ENCODE measurements at regions not wholly inside any gene's neighbourhood (a gene's known extent, or its start where the extent isn't known, plus 50 kb on each side); places are given as distances from the start of the nearest gene placed in this dataset.

GRCh38 chr2:30310371-30310770 lies 79.0 kb downstream of the LBH start:
- no peaks in the 10 kb centered on the region for H3K36me3 ChIP-seq (ENCODE audit: control insufficient read depth in 2 of 2, insufficient read depth in 2 of 2, low read length in 2 of 2)
- no peak overlapping the region for H3K9ac ChIP-seq (ENCODE audit: low read depth in 1 of 2, low read length in 2 of 2)
- no peaks in the 10 kb centered on the region for H3K4me1 ChIP-seq (ENCODE audit: control insufficient read depth in 2 of 2, insufficient read depth in 2 of 2, low read length in 2 of 2)
- no peak overlapping the region for H3K27ac ChIP-seq (ENCODE audit: low read depth in 2 of 2, low read length in 2 of 2)
- no peak overlapping the region for H3K4me3 ChIP-seq (ENCODE audit: low read length in 2 of 2)
- H3K27me3 ChIP-seq (ENCODE audit: control insufficient read depth in 2 of 2, insufficient read depth in 2 of 2, low read length in 2 of 2): no peaks in the 10 kb centered on the region
- no peaks in the 10 kb centered on the region for H3K9me3 ChIP-seq (ENCODE audit: control insufficient read depth in 2 of 2, low read length in 2 of 2)

GRCh38 chr2:30310955-30311354 lies 79.6 kb downstream of the LBH start:
- no peaks in the 10 kb centered on the region for H3K27me3 ChIP-seq (ENCODE audit: control insufficient read depth in 2 of 2, insufficient read depth in 2 of 2, low read length in 2 of 2)
- H3K27ac ChIP-seq (ENCODE audit: low read depth in 2 of 2, low read length in 2 of 2): no peak overlapping the region
- no peaks in the 10 kb centered on the region for H3K4me1 ChIP-seq (ENCODE audit: control insufficient read depth in 2 of 2, insufficient read depth in 2 of 2, low read length in 2 of 2)
- no peak overlapping the region for H3K4me3 ChIP-seq (ENCODE audit: low read length in 2 of 2)
- no peaks in the 10 kb centered on the region for H3K36me3 ChIP-seq (ENCODE audit: control insufficient read depth in 2 of 2, insufficient read depth in 2 of 2, low read length in 2 of 2)
- H3K9me3 ChIP-seq (ENCODE audit: control insufficient read depth in 2 of 2, low read length in 2 of 2): no peaks in the 10 kb centered on the region
- H3K9ac ChIP-seq (ENCODE audit: low read depth in 1 of 2, low read length in 2 of 2): no peak overlapping the region

GRCh38 chr2:30311711-30312110 lies 80.4 kb downstream of the LBH start:
- H3K9ac ChIP-seq (ENCODE audit: low read depth in 1 of 2, low read length in 2 of 2): no peak overlapping the region
- H3K4me1 ChIP-seq (ENCODE audit: control insufficient read depth in 2 of 2, insufficient read depth in 2 of 2, low read length in 2 of 2): no peaks in the 10 kb centered on the region
- no peak overlapping the region for H3K4me3 ChIP-seq (ENCODE audit: low read length in 2 of 2)
- H3K36me3 ChIP-seq (ENCODE audit: control insufficient read depth in 2 of 2, insufficient read depth in 2 of 2, low read length in 2 of 2): no peaks in the 10 kb centered on the region
- no peaks in the 10 kb centered on the region for H3K27me3 ChIP-seq (ENCODE audit: control insufficient read depth in 2 of 2, insufficient read depth in 2 of 2, low read length in 2 of 2)
- H3K27ac ChIP-seq (ENCODE audit: low read depth in 2 of 2, low read length in 2 of 2): no peak overlapping the region
- no peaks in the 10 kb centered on the region for H3K9me3 ChIP-seq (ENCODE audit: control insufficient read depth in 2 of 2, low read length in 2 of 2)

- no peaks in the 10 kb centered on the region for H3K4me1 ChIP-seq (ENCODE audit: control insufficient read depth in 2 of 2, insufficient read depth in 2 of 2, low read length in 2 of 2)
- H3K9me3 ChIP-seq (ENCODE audit: control insufficient read depth in 2 of 2, low read length in 2 of 2): no peaks in the 10 kb centered on the region
- no peaks in the 10 kb centered on the region for H3K36me3 ChIP-seq (ENCODE audit: control insufficient read depth in 2 of 2, insufficient read depth in 2 of 2, low read length in 2 of 2)
- H3K27me3 ChIP-seq (ENCODE audit: control insufficient read depth in 2 of 2, insufficient read depth in 2 of 2, low read length in 2 of 2): no peaks in the 10 kb centered on the region
- H3K4me3 ChIP-seq (ENCODE audit: low read length in 2 of 2): no peak overlapping the region
- H3K27ac ChIP-seq (ENCODE audit: low read depth in 2 of 2, low read length in 2 of 2): no peak overlapping the region
- no peak overlapping the region for H3K9ac ChIP-seq (ENCODE audit: low read depth in 1 of 2, low read length in 2 of 2)
Measured at GRCh38 chr2:30312916-30313315, 81.6 kb downstream of the LBH start.

GRCh38 chr2:30314981-30315380 lies 83.6 kb downstream of the LBH start:
- Histone ChIP-seq H3K9me3 (ENCODE audit: control insufficient read depth in 2 of 2, low read length in 2 of 2) (no peaks in the 10 kb centered on the region), H3K36me3 (ENCODE audit: control insufficient read depth in 2 of 2, insufficient read depth in 2 of 2, low read length in 2 of 2) (no peaks in the 10 kb centered on the region), H3K27ac (ENCODE audit: low read depth in 2 of 2, low read length in 2 of 2) (no peak overlapping the region), H3K9ac (ENCODE audit: low read depth in 1 of 2, low read length in 2 of 2) (no peak overlapping the region), H3K4me3 (ENCODE audit: low read length in 2 of 2) (no peak overlapping the region), H3K27me3 (ENCODE audit: control insufficient read depth in 2 of 2, insufficient read depth in 2 of 2, low read length in 2 of 2) (no peaks in the 10 kb centered on the region), H3K4me1 (ENCODE audit: control insufficient read depth in 2 of 2, insufficient read depth in 2 of 2, low read length in 2 of 2) (no peaks in the 10 kb centered on the region)

GRCh38 chr2:30315391-30316063 lies 84.2 kb downstream of the LBH start:
- Histone ChIP-seq H3K4me1 (ENCODE audit: control insufficient read depth in 2 of 2, insufficient read depth in 2 of 2, low read length in 2 of 2) (no peaks in the 10 kb centered on the region), H3K9me3 (ENCODE audit: control insufficient read depth in 2 of 2, low read length in 2 of 2) (no peaks in the 10 kb centered on the region), H3K27ac (ENCODE audit: low read depth in 2 of 2, low read length in 2 of 2) (no peak overlapping the region), H3K9ac (ENCODE audit: low read depth in 1 of 2, low read length in 2 of 2) (no peak overlapping the region), H3K27me3 (ENCODE audit: control insufficient read depth in 2 of 2, insufficient read depth in 2 of 2, low read length in 2 of 2) (no peaks in the 10 kb centered on the region), H3K4me3 (ENCODE audit: low read length in 2 of 2) (no peak overlapping the region), H3K36me3 (ENCODE audit: control insufficient read depth in 2 of 2, insufficient read depth in 2 of 2, low read length in 2 of 2) (no peaks in the 10 kb centered on the region)

GRCh38 chr2:30316408-30316807 lies 85.1 kb downstream of the LBH start:
- Histone ChIP-seq H3K27me3 (ENCODE audit: control insufficient read depth in 2 of 2, insufficient read depth in 2 of 2, low read length in 2 of 2) (no peaks in the 10 kb centered on the region), H3K4me3 (ENCODE audit: low read length in 2 of 2) (no peak overlapping the region), H3K9ac (ENCODE audit: low read depth in 1 of 2, low read length in 2 of 2) (no peak overlapping the region)

GRCh38 chr2:30318987-30319782 lies 87.9 kb downstream of the LBH start:
- Histone ChIP-seq H3K27me3 (ENCODE audit: control insufficient read depth in 2 of 2, insufficient read depth in 2 of 2, low read length in 2 of 2) (peaks cover 0 to under 1% of the 10 kb centered on the region in 2 donors), H3K9ac (ENCODE audit: low read depth in 1 of 2, low read length in 2 of 2) (no peak overlapping the region), H3K36me3 (ENCODE audit: control insufficient read depth in 2 of 2, insufficient read depth in 2 of 2, low read length in 2 of 2) (no peaks in the 10 kb centered on the region), H3K4me3 (ENCODE audit: low read length in 2 of 2) (no peak overlapping the region), H3K27ac (ENCODE audit: low read depth in 2 of 2, low read length in 2 of 2) (no peak overlapping the region), H3K9me3 (ENCODE audit: control insufficient read depth in 2 of 2, low read length in 2 of 2) (no peaks in the 10 kb centered on the region), H3K4me1 (ENCODE audit: control insufficient read depth in 2 of 2, insufficient read depth in 2 of 2, low read length in 2 of 2) (no peaks in the 10 kb centered on the region)

More at GRCh38 chr2:30316408-30316807, 85.1 kb downstream of the LBH start:
- no peaks in the 10 kb centered on the region for H3K4me1 ChIP-seq (ENCODE audit: control insufficient read depth in 2 of 2, insufficient read depth in 2 of 2, low read length in 2 of 2)
- no peaks in the 10 kb centered on the region for H3K36me3 ChIP-seq (ENCODE audit: control insufficient read depth in 2 of 2, insufficient read depth in 2 of 2, low read length in 2 of 2)
- H3K27ac ChIP-seq (ENCODE audit: low read depth in 2 of 2, low read length in 2 of 2): no peak overlapping the region
- no peaks in the 10 kb centered on the region for H3K9me3 ChIP-seq (ENCODE audit: control insufficient read depth in 2 of 2, low read length in 2 of 2)

GRCh38 chr2:30321466-30321865 lies 90.1 kb downstream of the LBH start:
- H3K27me3 ChIP-seq (ENCODE audit: control insufficient read depth in 2 of 2, insufficient read depth in 2 of 2, low read length in 2 of 2): peaks cover 0 to 2% of the 10 kb centered on the region in 2 donors
- H3K4me3 ChIP-seq (ENCODE audit: low read length in 2 of 2): no peak overlapping the region
- H3K27ac ChIP-seq (ENCODE audit: low read depth in 2 of 2, low read length in 2 of 2): no peak overlapping the region
- no peaks in the 10 kb centered on the region for H3K9me3 ChIP-seq (ENCODE audit: control insufficient read depth in 2 of 2, low read length in 2 of 2)
- H3K36me3 ChIP-seq (ENCODE audit: control insufficient read depth in 2 of 2, insufficient read depth in 2 of 2, low read length in 2 of 2): no peaks in the 10 kb centered on the region
- H3K9ac ChIP-seq (ENCODE audit: low read depth in 1 of 2, low read length in 2 of 2): no peak overlapping the region
- H3K4me1 ChIP-seq (ENCODE audit: control insufficient read depth in 2 of 2, insufficient read depth in 2 of 2, low read length in 2 of 2): no peaks in the 10 kb centered on the region

GRCh38 chr2:30323499-30323898 lies 92.2 kb downstream of the LBH start:
- H3K4me1 ChIP-seq (ENCODE audit: control insufficient read depth in 2 of 2, insufficient read depth in 2 of 2, low read length in 2 of 2): no peaks in the 10 kb centered on the region
- H3K4me3 ChIP-seq (ENCODE audit: low read length in 2 of 2): no peak overlapping the region
- no peaks in the 10 kb centered on the region for H3K36me3 ChIP-seq (ENCODE audit: control insufficient read depth in 2 of 2, insufficient read depth in 2 of 2, low read length in 2 of 2)
- no peak overlapping the region for H3K9ac ChIP-seq (ENCODE audit: low read depth in 1 of 2, low read length in 2 of 2)
- no peak overlapping the region for H3K27ac ChIP-seq (ENCODE audit: low read depth in 2 of 2, low read length in 2 of 2)
- no peaks in the 10 kb centered on the region for H3K9me3 ChIP-seq (ENCODE audit: control insufficient read depth in 2 of 2, low read length in 2 of 2)
- peaks cover 0 to 2% of the 10 kb centered on the region in 2 donors for H3K27me3 ChIP-seq (ENCODE audit: control insufficient read depth in 2 of 2, insufficient read depth in 2 of 2, low read length in 2 of 2)

Measured in mucosa of rectum (tissue), 2 donors.